ENCODE measurements at regions not wholly inside any gene's neighbourhood (a gene's known extent, or its start where the extent isn't known, plus 50 kb on each side); places are given as distances from the start of the nearest gene placed in this dataset.
A peak's percentile ranks its signal among the peaks of the same experiment; 100 is the strongest.
"Not testable (repeated sequence)": the region's sequence is repeated elsewhere in the genome, so short reads cannot be mapped to it uniquely, and the experiment has no call there.

- DNase-seq (ENCODE audit: low spot score): peak; percentile 28
- in situ Hi-C loops (cut with HindIII; ENCODE audit: low sequenced_read_pairs): no loop called here
Observed at GRCh38 chrX:135632353-135632752, 81.1 kb upstream of the CT45A1 start.

- no peak for DNase-seq (ENCODE audit: low spot score)
- in situ Hi-C loops (cut with HindIII; ENCODE audit: low sequenced_read_pairs): no loop called here
Observed at GRCh38 chrX:135639066-135639780, 74.2 kb upstream of the CT45A1 start.

GRCh38 chrX:135643916-135644315 is 69.5 kb upstream of the CT45A1 start:
- no peak for DNase-seq (ENCODE audit: low spot score)
- in situ Hi-C loops (cut with HindIII; ENCODE audit: low sequenced_read_pairs): no loop called here

- DNase-seq (ENCODE audit: low spot score): no peak
- in situ Hi-C loops (cut with HindIII; ENCODE audit: low sequenced_read_pairs): no loop called here
Observed at GRCh38 chrX:135644624-135645023, 68.8 kb upstream of the CT45A1 start.

GRCh38 chrX:135649029-135649428 is 64.4 kb upstream of the CT45A1 start:
- in situ Hi-C loops (cut with HindIII; ENCODE audit: low sequenced_read_pairs): no loop called here

GRCh38 chrX:135649561-135649960 is 63.9 kb upstream of the CT45A1 start:
- DNase-seq (ENCODE audit: low spot score): peak; percentile 62
- in situ Hi-C loops (cut with HindIII; ENCODE audit: low sequenced_read_pairs): no loop called here

More at GRCh38 chrX:135649029-135649428, 64.4 kb upstream of the CT45A1 start:
- DNase-seq (ENCODE audit: low spot score): no peak

GRCh38 chrX:135651647-135652295 is 61.7 kb upstream of the CT45A1 start:
- in situ Hi-C loops (cut with HindIII; ENCODE audit: low sequenced_read_pairs): no loop called here
- DNase-seq (ENCODE audit: low spot score): no peak

DNA sequence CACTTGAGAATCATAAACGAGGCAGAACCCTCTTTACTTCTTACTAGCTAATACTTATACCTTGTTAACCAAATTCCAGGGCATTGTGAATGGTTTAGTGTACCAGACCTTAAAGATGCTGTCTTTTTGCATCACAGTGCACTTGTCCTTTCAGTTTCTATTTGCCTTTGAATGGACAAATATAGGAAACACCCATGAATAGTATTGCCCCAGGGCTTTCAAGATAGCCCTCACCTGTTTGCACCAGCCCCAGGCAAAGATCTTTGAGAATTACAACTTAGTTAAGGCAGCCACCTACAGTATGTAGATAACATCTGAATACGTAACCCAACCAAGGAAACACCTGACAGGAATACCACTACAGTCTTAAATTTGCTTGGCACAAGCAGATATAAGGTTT is 60.8 kb upstream of the CT45A1 start:
- in situ Hi-C loops (cut with HindIII; ENCODE audit: low sequenced_read_pairs): no loop called here
- DNase-seq (ENCODE audit: low spot score): no peak

DNA sequence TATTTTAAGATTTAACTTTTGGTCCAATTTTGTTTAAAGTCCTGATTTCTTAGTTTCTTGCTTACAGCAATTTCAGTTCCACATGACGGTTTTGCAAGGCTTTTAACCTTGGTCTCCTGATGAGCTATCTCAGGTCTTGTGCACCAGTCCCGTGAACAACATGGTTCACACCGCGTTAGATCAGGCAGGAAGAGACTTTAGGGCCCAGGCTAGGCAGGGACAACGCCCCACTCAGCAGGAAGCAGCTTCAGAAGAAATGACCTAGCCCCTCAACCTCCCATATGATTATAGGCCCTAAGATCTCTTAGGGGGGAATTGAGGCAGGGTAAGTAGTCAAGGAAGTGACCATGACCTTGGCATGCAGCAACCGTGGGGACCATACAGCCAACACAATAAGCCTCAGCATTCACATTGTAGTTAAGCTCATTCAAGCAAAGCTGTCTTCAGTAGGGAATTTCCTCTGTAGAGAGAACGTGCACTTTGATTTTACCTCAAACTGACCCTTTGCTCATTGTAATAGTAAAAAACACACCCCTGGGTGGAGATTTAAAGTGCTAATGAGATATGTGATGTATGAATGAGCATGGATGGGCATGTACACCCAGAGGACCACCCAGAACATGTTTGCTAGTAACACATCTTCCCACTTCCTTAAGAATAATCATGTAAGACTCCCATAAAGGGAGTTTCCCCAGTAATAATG is 55.3 kb upstream of the CT45A1 start:
- in situ Hi-C loops (cut with HindIII; ENCODE audit: low sequenced_read_pairs); DNase-seq (ENCODE audit: low spot score): not testable (repeated sequence)

All from G401 (cell line).